HG03135 (cell line): ENCODE measurements at regions not wholly inside any gene's neighbourhood (a gene's known extent, or its start where the extent isn't known, plus 50 kb on each side); places are given as distances from the start of the nearest gene placed in this dataset.
"Not testable (repeated sequence)": the region's sequence is repeated elsewhere in the genome, so short reads cannot be mapped to it uniquely, and the experiment has no call there.

Experiments
- ATAC-seq: cut with Tn5 transposase; IDR thresholded peaks from one replicate; pipeline ENCODE4 v1.9.1; 2021; ENCODE audit warnings: mild to moderate bottlenecking, moderate library complexity; ENCODE audit not compliant: unreplicated experiment

DNA sequence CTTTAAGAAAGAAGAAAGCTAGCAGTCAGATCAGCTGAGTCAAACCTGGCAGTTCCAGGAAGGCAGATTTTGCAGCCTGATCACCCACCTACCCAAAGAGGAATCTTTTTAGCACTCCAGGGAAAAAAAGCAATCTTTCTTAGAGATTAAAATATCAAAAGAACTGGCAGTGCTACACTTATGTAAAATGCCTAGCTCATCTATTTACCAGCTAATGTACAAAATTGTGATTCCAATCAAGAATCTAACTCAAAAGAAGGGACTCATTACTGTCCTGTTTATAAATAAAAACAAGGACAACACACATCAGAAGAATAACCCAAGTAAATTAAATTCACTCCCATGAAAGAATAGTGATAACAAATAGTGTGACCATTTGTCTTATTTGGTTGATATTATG, 222.4 kb upstream of the ERCC4 start:
- no peak for ATAC-seq

DNA sequence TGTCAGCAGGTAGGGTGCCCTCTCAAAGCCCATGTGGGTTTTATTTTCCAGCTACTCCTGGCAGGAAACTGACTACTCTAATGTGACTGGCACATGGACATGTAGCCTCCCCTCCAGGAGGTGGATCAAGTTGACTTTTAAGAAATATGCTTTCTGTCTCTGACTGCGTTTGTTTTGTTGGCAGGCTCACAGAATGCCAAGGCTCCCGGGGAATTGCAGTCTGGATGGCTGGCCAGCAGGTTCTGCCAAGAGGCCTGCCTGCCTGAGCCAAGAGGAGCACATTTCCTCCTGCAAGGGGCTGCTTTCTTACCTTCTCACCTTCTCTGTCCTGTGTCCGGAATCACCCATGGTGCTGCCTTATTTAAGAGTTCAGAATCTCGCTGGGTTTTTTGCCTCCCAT, 217.3 kb upstream of the ERCC4 start:
- ATAC-seq: no peak

DNA sequence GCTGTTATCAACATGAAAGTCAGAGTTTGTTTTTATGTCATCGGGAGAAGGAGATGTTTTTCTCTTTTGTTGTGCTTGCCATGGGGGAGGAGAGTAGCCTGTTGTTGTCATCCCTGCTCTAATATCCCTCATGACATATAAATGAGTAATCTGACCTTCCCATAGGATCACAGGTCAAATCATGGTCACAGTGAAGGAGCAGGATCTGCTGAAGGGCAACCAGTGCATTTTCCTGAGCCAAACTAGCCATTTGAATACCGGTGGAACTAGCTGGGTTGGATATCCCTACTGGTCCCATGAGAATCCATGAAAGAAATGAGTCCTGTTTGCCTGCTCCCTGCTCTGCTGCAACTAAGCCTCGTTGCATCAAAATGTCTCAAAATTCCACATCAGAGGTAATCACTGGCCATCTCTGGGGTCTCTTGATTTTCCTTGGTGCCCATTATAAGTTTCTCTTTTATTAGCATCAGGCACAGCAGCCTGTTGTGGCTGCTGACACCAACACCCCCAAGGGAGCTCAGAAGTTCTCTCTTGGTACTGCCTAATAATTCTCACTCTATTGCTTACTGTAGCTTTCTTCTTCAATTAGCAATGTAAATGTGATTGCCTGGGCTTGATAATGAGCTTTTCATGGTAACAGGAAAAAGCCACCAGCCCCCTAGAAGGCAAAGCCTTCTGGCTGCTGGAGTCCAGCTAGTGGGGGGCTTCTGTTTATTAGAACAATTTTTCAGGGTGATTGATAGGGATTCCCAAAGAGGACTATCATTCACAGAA, 211.4 kb upstream of the ERCC4 start:
- no peak for ATAC-seq

DNA sequence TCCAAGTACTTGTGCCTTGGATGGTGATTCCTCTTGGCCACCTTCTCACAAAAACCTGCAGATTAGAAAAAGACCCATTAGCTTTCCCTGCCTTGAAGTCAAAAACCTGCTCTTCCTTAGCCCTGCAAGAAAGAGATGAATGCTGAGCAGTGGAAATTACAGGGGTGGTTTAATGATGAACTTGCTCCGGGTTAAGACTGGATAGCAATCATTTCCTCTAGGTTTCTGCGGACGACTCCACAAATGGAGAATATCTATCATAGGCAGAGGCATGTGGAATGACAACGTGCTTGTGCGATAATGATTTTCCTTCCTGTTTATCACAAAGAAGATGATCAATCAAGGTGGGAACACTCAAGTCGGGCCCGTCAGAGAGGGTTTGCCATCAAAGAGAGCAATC, 201.2 kb upstream of the ERCC4 start:
- ATAC-seq: no peak

DNA sequence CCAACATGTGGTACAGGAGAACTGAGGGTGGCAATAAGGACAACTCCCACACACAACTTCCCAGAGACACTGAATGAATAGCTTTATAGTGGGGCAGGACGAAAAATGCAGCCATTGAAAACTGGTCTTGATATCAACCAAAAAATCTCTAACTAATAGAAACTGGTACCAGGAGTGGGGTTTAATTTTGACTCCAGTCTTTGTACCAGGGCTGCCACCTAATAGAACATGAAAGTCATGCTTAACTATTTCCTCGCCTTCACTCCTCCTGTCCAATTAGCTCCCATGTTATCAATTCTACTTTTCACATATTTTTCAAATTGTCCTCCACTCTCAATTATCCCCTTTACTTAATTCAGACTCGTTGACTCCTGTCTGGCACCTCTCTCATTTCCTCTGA, 192.0 kb upstream of the ERCC4 start:
- ATAC-seq: no peak

DNA sequence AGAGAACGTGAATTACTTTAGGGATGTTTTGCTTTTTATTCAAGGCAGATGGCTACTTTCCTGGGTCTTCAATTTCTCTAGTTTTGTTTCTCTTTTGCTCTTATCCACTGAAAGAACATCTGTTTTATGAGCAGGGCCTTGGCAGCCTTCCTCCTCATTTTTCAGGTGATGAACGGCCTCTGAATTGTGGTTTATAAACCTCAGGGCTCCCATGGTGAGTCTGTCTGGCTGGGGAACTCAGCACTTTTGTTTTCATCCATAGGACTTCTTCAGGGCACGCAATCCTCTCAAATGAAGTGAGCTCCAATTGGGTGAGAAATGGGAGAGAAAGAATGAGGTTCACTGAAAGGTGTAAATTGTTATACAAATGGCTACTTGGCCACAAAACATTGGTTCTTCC, 186.4 kb upstream of the ERCC4 start:
- no peak for ATAC-seq

DNA sequence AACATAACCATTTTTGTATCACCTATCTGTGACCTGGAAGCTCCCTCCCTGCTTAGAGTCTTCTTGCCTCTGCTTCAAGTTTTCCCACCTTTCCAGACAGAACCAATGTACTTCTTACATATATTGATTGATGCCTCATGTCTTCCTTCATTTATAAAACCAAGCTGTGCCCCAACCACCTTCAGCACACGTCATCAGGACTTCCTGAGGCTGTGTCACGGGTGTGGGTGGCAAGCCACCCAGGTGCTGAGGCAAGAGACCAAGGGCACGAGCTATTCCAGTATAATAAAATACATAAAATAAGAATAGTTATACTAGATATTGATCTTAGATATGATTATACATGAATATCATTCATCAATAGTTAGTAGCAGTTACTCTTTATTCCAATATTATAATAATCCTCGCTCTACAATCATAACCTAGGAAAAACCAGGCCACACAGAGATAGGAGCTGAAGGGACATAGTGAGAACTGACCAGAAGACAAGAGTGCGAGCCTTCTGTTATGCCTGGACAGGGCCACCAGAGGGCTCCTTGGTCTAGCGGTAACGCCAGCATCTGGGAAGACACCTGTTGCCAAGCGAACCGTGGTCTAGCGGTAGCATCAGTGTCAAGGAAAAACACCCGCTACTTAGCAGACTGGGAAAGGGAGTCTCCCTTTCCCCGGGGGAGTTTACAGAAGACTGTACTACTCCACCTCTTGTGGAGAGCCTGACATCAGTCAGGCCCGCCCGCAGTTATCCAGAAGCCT, 180.2 kb upstream of the ERCC4 start:
- ATAC-seq: not testable (repeated sequence)

DNA sequence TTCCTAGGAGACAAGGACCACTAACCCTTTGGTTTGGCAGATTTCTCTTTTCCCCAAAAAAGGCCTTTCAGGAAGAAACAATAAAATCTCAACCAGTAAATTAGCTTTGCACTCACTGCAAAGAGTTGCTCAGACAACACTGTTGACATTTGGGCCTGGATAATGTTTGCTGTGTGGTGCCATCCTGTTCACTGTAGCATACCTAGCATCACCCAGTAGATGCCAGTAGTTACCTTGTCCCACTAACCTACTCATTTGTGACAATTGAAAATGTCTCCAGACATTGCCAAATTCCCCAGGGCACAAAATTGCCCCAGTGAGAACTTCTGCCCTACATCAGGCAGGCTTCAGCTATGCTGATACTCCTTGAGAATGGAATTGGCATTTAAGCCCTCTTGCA, 177.0 kb upstream of the ERCC4 start:
- ATAC-seq: no peak

DNA sequence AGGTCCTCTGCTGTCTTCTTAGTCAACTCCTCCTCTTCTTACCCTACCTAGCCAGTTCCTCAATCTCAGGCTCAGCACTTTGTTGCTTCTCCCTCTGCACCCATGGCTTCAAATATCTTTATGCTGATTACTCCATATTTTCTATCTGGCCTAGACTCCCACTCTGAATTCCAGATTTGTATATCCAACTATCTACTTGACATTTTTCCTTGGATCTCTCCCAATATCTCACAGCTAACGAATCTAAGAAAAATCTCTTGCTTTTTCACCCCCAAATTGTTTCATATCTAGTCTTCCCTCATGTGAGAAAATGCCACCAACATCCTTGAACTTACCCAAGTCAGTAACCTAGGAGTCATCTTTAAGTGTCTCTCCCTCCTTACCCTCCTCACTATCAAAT, 176.4 kb upstream of the ERCC4 start:
- no peak for ATAC-seq

DNA sequence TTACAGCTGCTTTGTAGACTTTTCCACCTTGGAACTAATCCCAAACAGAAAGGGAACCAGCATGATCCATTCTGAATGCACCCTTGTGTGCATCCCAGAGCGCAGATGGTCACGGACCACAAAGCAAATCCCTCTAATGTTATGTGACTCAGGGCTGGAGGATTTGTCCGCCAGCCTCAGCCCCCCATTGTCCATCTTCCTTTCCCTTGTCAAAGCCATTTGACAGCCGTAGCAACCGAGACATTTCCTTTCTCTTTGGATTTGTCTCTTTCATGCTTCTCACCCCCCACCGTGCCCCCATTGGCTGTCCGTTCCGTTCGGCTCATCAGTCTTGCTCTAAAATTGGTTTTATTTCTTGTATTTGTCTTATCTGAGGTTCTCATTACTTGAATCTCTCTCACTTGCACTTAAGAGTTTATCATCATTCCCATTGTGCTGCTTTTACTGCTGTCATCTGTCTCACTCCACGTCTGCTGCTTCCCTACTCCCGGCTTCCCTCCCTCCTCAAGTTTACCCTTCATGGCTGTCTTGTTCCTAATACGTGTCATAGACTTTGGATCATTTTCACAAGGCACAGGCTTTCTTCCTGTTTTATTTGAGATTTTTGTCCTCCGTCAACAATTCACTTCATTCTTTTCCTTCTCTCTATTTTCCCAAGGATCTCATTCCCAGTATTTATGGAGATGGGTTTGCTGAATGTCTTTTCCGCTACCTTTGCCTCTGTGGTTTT, 163.4 kb upstream of the ERCC4 start:
- ATAC-seq: no peak

DNA sequence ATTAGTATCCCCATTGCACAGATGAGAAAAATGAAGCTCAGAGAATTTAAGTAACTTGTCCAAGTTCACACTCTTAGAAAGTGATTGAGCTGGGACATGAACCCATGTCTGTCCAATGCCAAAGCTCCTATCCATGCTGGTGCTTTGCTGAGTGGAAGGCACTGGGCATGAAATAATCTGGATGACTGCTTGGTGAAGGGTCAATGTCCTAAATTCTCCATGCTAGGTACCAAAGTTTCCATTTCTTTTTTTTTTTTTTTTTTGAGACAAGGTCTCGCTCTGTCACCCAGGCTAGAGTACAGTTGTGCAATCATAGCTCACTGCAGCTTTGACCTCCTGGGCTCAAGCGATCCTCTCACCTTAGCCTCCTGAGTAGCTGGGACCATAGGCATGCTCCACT, 153.6 kb upstream of the ERCC4 start:
- no peak for ATAC-seq

DNA sequence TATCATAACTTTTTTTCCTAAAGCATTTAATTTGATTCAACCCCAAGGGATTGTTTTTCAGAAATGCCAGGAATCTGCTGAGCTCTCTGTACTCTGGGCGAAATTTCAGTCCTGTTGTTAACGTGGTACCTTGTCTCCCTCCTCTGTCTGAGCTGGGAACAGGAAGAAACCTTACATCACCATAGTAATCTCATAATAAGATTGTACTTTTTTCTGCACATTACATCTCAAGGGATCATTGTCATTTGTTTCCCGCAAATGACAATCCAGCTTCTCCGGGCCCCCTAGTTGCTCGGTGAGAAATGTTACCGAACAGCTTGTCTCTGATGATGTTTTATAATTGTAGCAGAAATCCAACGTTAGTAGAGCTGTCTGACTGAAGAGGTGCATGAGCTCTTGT, 152.7 kb upstream of the ERCC4 start:
- no peak for ATAC-seq

DNA sequence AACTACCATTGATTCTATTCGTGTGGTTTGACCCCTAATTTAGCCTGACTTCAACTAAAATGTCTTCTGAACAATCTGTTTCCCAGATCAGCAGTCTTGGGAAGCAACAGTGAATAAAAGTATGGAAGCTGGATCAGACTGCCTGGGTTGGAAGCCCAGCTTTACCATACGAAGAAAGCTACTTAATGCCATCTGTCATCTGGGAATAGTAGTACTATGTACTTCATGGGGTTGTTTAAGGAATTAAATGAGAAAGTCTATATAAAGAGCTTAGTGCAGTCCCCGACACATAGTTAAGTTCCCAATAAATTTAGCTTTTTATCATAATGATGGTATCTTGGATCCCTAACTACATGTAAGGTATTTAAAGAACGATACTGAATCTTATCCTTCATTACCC, 151.5 kb upstream of the ERCC4 start:
- ATAC-seq: no peak

DNA sequence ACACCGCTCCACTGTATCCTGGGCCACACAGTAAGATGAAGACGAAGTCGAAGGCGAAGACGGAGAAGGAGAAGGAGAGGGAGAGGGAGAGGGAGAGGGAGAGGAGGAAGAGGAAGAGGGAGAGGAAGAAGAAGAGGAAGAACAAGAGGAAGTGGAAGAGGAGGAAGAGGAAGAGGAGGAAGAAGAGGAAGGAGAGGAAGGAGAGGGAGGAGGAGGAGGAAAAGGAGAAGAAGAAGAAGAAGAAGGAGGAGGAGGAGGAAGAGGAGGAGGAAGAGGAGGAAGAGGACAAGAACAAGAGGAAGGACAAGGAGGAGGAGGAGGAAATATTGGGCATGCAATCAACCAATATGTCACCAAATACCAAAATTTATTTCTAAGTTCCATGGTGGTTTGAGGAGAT, 149.5 kb upstream of the ERCC4 start:
- no peak for ATAC-seq

DNA sequence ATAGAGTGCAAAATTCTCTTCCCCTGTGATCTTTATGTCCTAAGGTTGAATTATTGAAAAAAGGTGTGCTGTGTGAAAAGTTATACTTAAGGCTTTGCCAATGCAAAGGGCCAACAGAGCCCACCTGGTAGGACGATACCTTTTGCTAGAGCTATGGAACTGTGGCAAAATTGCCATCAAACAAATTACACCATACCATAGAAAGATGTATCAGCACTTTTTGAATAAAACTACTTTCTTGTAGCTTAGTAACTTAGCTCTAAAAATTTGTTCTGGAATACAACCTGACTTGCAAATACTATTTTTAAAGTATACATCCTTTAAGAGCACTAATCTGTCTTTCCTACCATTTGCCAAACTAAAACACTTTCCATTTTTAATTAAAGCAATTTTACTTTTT, 147.2 kb upstream of the ERCC4 start:
- no peak for ATAC-seq

DNA sequence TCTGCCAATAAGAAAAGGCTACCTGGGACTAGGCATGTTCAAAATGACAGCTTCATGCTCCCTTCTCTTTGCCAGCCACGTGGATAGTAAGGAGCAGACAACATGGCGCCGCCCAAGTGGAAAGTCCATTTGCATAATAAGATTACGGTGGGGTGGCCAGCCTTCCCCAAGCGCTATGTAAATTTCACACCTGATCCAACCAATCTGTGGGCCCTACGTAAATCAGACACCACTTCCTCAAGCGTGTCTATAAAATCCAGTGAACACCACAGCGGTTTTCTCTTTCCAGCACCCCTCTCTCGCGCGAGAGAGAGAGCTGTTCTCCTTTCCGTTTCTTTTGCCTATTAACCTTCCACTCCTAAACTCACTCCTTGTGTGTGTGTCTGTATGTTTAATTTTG, 140.3 kb upstream of the ERCC4 start:
- ATAC-seq: no peak

DNA sequence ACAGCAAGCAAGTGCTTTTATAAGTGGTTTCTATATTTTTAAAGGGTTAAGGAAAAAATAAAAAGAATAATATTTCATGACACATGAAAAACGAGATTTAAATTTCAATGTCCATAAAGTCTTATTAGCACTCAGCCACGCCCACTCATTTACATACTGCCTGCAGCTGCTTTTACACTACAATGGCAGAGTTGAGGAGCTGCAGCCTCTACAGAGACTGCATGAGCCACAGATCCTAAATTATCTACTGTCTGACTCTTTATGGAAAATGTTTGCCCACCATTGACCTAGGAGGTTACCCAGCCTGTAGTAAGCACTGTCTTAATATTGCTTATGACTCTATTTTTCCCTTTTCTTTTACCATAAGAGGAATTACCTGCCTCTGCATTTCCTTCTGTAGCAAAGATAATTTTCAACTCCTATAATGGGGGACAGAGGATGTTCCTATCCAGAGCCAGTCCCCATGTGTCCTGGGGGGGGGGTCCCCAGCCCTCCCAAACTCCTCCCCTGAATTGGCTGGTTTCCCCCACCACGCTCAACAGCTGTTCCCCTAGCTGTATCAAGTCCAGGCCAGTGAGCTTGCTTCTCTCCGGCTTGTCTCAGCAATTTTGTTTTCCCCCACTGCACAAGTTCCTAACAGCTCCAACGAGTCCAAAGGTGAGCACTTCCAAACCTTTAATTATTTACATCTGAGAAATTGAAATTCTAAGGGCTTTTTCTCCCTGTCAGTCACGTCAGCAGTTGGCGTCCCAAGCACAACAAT, 139.4 kb upstream of the ERCC4 start:
- no peak for ATAC-seq

DNA sequence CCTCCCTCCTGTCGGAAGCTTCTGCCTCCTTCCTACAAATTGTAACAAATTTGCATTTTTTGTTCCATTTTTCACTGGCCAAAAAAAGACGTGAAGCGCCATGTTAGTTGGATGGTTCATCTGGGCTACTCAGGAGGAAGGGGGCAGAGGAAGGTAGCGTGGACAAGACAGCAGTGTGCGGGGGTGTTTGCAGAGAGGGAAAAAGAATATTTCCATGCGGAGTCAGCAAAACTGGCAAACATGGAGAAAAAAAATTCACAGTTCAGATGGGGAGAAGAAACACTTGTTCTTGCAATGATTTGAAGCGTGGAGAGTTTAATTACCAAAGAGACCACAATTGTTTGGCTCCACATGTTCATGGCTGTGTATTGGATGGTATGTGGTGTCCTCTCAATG, 138.8 kb upstream of the ERCC4 start:
- no peak for ATAC-seq

DNA sequence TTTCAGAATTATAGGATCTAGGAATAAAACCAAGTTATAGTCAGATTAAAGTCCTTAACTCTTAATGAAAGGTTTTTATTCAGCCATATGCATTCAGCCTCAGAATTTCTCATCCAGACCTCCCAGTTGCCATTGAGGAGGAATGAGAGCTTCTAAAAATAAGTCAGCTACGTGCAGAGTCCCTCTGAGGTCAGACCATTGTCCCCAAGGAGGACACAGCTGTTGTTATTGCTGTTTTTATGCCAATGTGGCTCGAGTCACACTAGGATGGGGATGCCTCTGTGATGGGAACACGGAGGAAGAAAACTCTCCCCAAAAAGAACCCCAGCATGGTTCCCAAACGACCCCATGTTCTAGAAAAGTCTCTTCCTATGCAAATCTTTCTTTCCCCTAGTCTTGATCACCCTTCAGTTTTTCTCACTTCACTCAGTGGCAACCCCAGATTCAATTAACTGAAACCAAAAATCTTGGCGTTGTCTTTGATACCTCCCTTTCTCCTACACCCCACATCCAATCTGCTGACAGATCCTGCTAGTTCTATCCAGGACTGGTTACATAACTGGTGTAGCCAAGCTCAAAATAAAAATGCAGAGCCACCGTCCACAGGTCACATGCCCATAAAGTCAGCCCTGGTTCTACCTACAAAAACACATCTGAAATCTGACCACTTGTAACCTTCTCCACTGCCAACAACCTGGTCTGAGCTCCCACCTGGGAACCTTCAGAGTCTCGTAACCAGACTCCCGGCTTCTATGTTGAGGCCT, 138.2 kb upstream of the ERCC4 start:
- no peak for ATAC-seq

DNA sequence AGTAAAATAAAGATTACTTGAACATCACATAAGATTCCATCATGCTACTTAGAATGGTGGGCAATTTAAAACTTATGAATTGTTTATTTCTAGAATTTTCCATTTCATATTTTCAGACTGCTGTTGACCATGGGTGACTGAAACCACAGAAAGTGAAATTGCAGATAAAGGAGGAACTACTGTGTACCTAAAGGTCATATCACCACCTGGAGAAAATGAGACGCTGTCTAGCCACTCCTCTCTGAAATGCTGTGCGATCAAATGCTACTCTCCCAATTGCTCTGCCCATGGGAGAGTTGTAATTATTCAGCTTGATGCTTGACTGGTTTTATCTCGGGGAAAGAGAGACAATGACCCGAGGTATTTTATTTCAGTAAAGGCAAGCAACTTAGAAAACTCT, 128.9 kb upstream of the ERCC4 start:
- no peak for ATAC-seq
